A673 (cell line): ENCODE measurements at regions not wholly inside any gene's neighbourhood (a gene's known extent, or its start where the extent isn't known, plus 50 kb on each side); places are given as distances from the start of the nearest gene placed in this dataset.
A peak's percentile ranks its signal among the peaks of the same experiment; 100 is the strongest.

Experiments used
- BruUV-seq: library from RNA; stranded (reverse); fragments of 400-500 nt; replicated peaks from 2 replicates; lab custom pipeline; 2021; lab: Mats Ljungman, UMichigan
- CTCF ChIA-PET: fragments of 300-600 bp; sonication (Branson Sonifier 250); formaldehyde crosslinking; loops from one replicate; lab custom pipeline; 2022; ENCODE audit warnings: antibody characterized with exemption; lab: Charles Lee
- POLR2A ChIA-PET: fragments of 300-600 bp; sonication (Branson Sonifier 250); formaldehyde crosslinking; loops from one replicate; lab custom pipeline; 2022; ENCODE audit warnings: antibody characterized with exemption; ENCODE audit not compliant: low non-redundant PET; lab: Charles Lee
- DNase-seq: peaks from one replicate; pipeline ENCODE4 v3.0.0-alpha.2; 2015; ENCODE audit warnings: low spot score
- H3K27ac ChIP-seq: fragments of 200-600 bp; sonication (generic); 2 replicates; pipeline ENCODE4 v1.5.1; 2016; ENCODE audit warnings: mixed run types, low read depth, mild to moderate bottlenecking, mixed read lengths, antibody characterized with exemption, low read length; ENCODE audit not compliant: poor library complexity, severe bottlenecking
- H3K27me3 ChIP-seq: fragments of 200-600 bp; sonication (generic); replicated peaks from 2 replicates; pipeline ENCODE4 v1.6.1; 2017; ENCODE audit warnings: mixed run types, low read depth, mild to moderate bottlenecking, mixed read lengths, antibody characterized with exemption, low read length; ENCODE audit not compliant: insufficient read depth, poor library complexity
- H3K36me3 ChIP-seq: fragments of 200-600 bp; sonication (generic); 2 replicates; pipeline ENCODE4 v1.6.1; 2016; ENCODE audit warnings: mixed run types, mild to moderate bottlenecking, mixed read lengths, antibody characterized with exemption, low read length; ENCODE audit not compliant: insufficient read depth, poor library complexity, severe bottlenecking
- H3K4me1 ChIP-seq: fragments of 200-600 bp; sonication (generic); 2 replicates; pipeline ENCODE4 v1.6.1; 2017; ENCODE audit warnings: mixed run types, mild to moderate bottlenecking, mixed read lengths, antibody characterized with exemption, low read length; ENCODE audit not compliant: insufficient read depth, poor library complexity, severe bottlenecking
- H3K4me3 ChIP-seq: fragments of 200-600 bp; sonication (generic); 2 replicates; pipeline ENCODE4 v1.5.1; 2016; ENCODE audit warnings: low read depth, mixed run types, mild to moderate bottlenecking, mixed read lengths, low read length; ENCODE audit not compliant: poor library complexity, severe bottlenecking
- H3K9me3 ChIP-seq: fragments of 200-600 bp; sonication (generic); 2 replicates; pipeline ENCODE4 v1.6.1; 2016; ENCODE audit warnings: mixed run types, low read depth, mild to moderate bottlenecking, mixed read lengths, antibody characterized with exemption, low read length; ENCODE audit not compliant: poor library complexity, severe bottlenecking
- EZH2 ChIP-seq: fragments of 200-600 bp; sonication (generic); IDR thresholded peaks from 2 replicates; pipeline ENCODE4 v1.6.1; 2017; ENCODE audit warnings: borderline replicate concordance, low read depth, mild to moderate bottlenecking, mixed read lengths, antibody characterized with exemption, low read length; ENCODE audit not compliant: poor library complexity, severe bottlenecking
- intact Hi-C: fragments of 100-400 bp; cut with micrococcal nuclease; formaldehyde crosslinking; loops from one replicate; pipeline ENCODE4 v1.10.0; 2022; ENCODE audit not compliant: unreplicated experiment
- TF ChIP-seq, protein P1 (sequence below): fragments of 300-800, 200-600 bp; sonication (generic); conservative IDR thresholded peaks from 2 replicates; pipeline ENCODE4 v1.5.1; 2017; ENCODE audit warnings: low read depth, mild to moderate bottlenecking, antibody characterized with exemption, low read length, moderate library complexity, mixed read lengths

GRCh38 chr4:167774646-167775045 is 317.7 kb upstream of the ANXA10 start:
- no peak for DNase-seq
- no peaks in the 10 kb centered on the region for H3K27me3 ChIP-seq
- H3K36me3 ChIP-seq: no peaks in the 10 kb centered on the region
- TF ChIP-seq, protein P1, sequence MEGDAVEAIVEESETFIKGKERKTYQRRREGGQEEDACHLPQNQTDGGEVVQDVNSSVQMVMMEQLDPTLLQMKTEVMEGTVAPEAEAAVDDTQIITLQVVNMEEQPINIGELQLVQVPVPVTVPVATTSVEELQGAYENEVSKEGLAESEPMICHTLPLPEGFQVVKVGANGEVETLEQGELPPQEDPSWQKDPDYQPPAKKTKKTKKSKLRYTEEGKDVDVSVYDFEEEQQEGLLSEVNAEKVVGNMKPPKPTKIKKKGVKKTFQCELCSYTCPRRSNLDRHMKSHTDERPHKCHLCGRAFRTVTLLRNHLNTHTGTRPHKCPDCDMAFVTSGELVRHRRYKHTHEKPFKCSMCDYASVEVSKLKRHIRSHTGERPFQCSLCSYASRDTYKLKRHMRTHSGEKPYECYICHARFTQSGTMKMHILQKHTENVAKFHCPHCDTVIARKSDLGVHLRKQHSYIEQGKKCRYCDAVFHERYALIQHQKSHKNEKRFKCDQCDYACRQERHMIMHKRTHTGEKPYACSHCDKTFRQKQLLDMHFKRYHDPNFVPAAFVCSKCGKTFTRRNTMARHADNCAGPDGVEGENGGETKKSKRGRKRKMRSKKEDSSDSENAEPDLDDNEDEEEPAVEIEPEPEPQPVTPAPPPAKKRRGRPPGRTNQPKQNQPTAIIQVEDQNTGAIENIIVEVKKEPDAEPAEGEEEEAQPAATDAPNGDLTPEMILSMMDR: no peak
- no peak for TF ChIP-seq EZH2
- no peak overlapping the region for H3K4me3 ChIP-seq
- H3K27ac ChIP-seq: no peak overlapping the region
- ChIA-PET CTCF (no interaction called here), POLR2A (no interaction called here)
- no TSS peak for BruUV-seq
- no peaks in the 10 kb centered on the region for H3K9me3 ChIP-seq
- intact Hi-C loops: no loop called here
- H3K4me1 ChIP-seq: no peaks in the 10 kb centered on the region

DNA sequence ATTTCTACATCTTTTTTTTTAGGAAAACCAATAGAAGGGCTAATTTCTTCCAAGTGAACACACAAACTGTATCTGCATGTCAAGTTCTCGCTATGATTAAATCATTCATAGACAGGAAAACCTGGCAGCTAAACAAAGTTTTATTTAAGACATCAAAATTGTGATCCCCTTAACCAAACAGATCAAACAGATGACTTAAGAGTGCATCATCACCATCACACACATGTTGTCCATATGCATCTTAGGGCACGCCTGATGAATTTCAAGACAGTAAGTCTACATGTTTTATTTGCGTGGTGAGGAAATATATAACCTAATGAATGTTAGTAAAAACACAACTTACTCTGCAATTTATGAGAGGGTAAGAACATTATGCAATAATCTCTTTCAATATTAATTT is 317.0 kb upstream of the ANXA10 start:
- no peaks in the 10 kb centered on the region for H3K36me3 ChIP-seq
- intact Hi-C loops: no loop called here
- H3K27ac ChIP-seq: no peak overlapping the region
- H3K9me3 ChIP-seq: no peaks in the 10 kb centered on the region
- POLR2A ChIA-PET: no interaction called here
- BruUV-seq: no TSS peak
- TF ChIP-seq EZH2: no peak
- TF ChIP-seq, protein P1: no peak
- no peak for DNase-seq
- CTCF ChIA-PET: no interaction called here
- H3K4me1 ChIP-seq: no peaks in the 10 kb centered on the region
- no peak overlapping the region for H3K4me3 ChIP-seq
- no peaks in the 10 kb centered on the region for H3K27me3 ChIP-seq

- Histone ChIP-seq H3K4me1 (no peaks in the 10 kb centered on the region), H3K4me3 (no peak overlapping the region), H3K9me3 (no peaks in the 10 kb centered on the region), H3K27me3 (no peaks in the 10 kb centered on the region), H3K27ac (no peak overlapping the region), H3K36me3 (no peaks in the 10 kb centered on the region)
- ChIA-PET CTCF (no interaction called here), POLR2A (no interaction called here)
- no TSS peak for BruUV-seq
- no peak for DNase-seq
- TF ChIP-seq EZH2: no peak
- TF ChIP-seq, protein P1: 0 out of 2 replicates have a peak, but pooled peaks have one; percentile 14
- intact Hi-C loops: no loop called here
These were observed 313.1 kb upstream of the ANXA10 start for GRCh38 chr4:167779280-167779679.
